Spleen (tissue), 11 donors: ENCODE measurements at regions not wholly inside any gene's neighbourhood (a gene's known extent, or its start where the extent isn't known, plus 50 kb on each side); places are given as distances from the start of the nearest gene placed in this dataset.

Experiments
- DNase-seq: peaks from one replicate; pipeline ENCODE4 v3.0.0-alpha.2; 2020
- H3K27ac ChIP-seq, 8 donors: fragments of 200-600 bp; sonication (generic) in 7 of 8; 1 replicate in 4 of 8; 2 replicates in 4 of 8; pipeline versions ENCODE4 v1.5.0 to v1.8.0; 2016 to 2021; ENCODE audit warnings: inconsistent platforms in 4 of 8, mild to moderate bottlenecking in 4 of 8, moderate library complexity in 1 of 8
- H3K27me3 ChIP-seq, 7 donors: fragments of 200-600 bp; sonication (generic) in 6 of 7; replicated peaks in 1 of 7; 1 replicate in 4 of 7; 2 replicates in 3 of 7; pipeline versions ENCODE4 v1.5.0 to v1.8.0; 2016 to 2021; ENCODE audit warnings: inconsistent platforms in 3 of 7, mild to moderate bottlenecking in 1 of 7
- H3K36me3 ChIP-seq, 6 donors: fragments of 200-600 bp; sonication (generic) in 5 of 6; 1 replicate in 4 of 6; 2 replicates in 2 of 6; pipeline versions ENCODE4 v1.5.0 to v1.8.0; 2016 to 2021; ENCODE audit warnings: inconsistent platforms in 2 of 6
- H3K4me1 ChIP-seq, 6 donors: fragments of 200-600 bp; sonication (generic) in 5 of 6; 1 replicate in 3 of 6; 2 replicates in 3 of 6; pipeline versions ENCODE4 v1.5.0 to v1.8.0; 2016 to 2021; ENCODE audit warnings: inconsistent platforms in 3 of 6
- H3K4me3 ChIP-seq, 8 donors: fragments of 200-600 bp; sonication (generic) in 7 of 8; 1 replicate in 4 of 8; 2 replicates in 4 of 8; pipeline versions ENCODE4 v1.5.0 to v1.8.0; 2016 to 2021; ENCODE audit warnings: inconsistent platforms in 4 of 8, mild to moderate bottlenecking in 4 of 8, moderate library complexity in 2 of 8
- H3K9me3 ChIP-seq, 8 donors: fragments of 200-600 bp; sonication (generic) in 7 of 8; 1 replicate in 4 of 8; 2 replicates in 4 of 8; pipeline versions ENCODE4 v1.5.0 to v1.8.0; 2016 to 2021; ENCODE audit warnings: inconsistent platforms in 4 of 8
- CTCF ChIP-seq, 11 experiments: fragments of 200-600 bp in 7 of 11; fragments of 450-650 bp in 4 of 11; sonication (generic) in 4 of 11; IDR thresholded peaks in 8 of 11; conservative IDR thresholded peaks in 3 of 11; 1 replicate in 7 of 11; 2 replicates in 4 of 11; pipeline versions ENCODE4 v1.4.0 to v1.8.0; 2016 to 2021; ENCODE audit warnings: antibody characterized with exemption in 11 of 11, inconsistent platforms in 4 of 11, mild to moderate bottlenecking in 1 of 11
- POLR2A ChIP-seq, 3 donors: fragments of 450-650 bp; IDR thresholded peaks; one replicate each; pipeline ENCODE4 v1.5.1; 2017; ENCODE audit warnings: antibody characterized with exemption in 3 of 3, mild to moderate bottlenecking in 1 of 3
- POLR2AphosphoS5 ChIP-seq, 3 donors: sonication (generic); formaldehyde crosslinking; IDR thresholded peaks; one replicate each; pipeline ENCODE4 v1.5.1; 2017; ENCODE audit warnings: antibody characterized with exemption in 3 of 3
- WGBS, 5 donors: extraction: QIAGEN DNeasy Blood & Tissue Kit in 3 of 5; methylation state at CpG; one replicate each; pipeline versions ENCODE4 v1.1.5 to v1.1.7; 2013 to 2018; 5-methylcytosine and 5-hydroxymethylcytosine counted together
- intact Hi-C: fragments of 100-400 bp; cut with DNase I; formaldehyde crosslinking; loops from one replicate; pipeline ENCODE4 v1.15.0; 2023; ENCODE audit warnings: low total_unique reads
- donor health status: healthy with polysubstance abuse.
- donor health status: DM: no; HTN: no; CAD: no; lungs with moderate emphysema.
- donor health status: DM: no; HTN: no; CAD: no.
- donor health status: Bipolar disorder and iron deficiency.
- donor health status: healthy.
- donor health status: DM: no; HTN: no; CAD: no.
- donor health status: DM: yes; HTN: yes; CAD: no.

GRCh38 chr6:142693441-142693840 lies 251.5 kb downstream of the HIVEP2 start:
- no peaks in the 10 kb centered on the region for H3K9me3 ChIP-seq
- DNase-seq: no peak
- WGBS, 5 donors: 80 to 92% (median 83%) methylated on average over 4 of the region's 4 CpGs
- TF ChIP-seq CTCF (IDR thresholded peaks at IDR 0.05 in 8 of 11, conservative IDR thresholded peaks at IDR 0.05 in 3 of 11) (no peak), POLR2AphosphoS5 (IDR thresholded peaks at IDR 0.05) (no peak), POLR2A (IDR thresholded peaks at IDR 0.05) (no peak)
- H3K36me3 ChIP-seq: no peaks in the 10 kb centered on the region
- H3K4me1 ChIP-seq: peaks cover 6 to 31% (median 9%) of the 10 kb centered on the region in 6 donors
- H3K4me3 ChIP-seq: no peak overlapping the region
- H3K27me3 ChIP-seq: no peaks in the 10 kb centered on the region
- intact Hi-C loops: loop anchor here (5.0 kb wide), 3 partner anchors 254 to 734 kb away; partner anchors contain the start of gene HIVEP2
- H3K27ac ChIP-seq: no peak overlapping the region

DNA sequence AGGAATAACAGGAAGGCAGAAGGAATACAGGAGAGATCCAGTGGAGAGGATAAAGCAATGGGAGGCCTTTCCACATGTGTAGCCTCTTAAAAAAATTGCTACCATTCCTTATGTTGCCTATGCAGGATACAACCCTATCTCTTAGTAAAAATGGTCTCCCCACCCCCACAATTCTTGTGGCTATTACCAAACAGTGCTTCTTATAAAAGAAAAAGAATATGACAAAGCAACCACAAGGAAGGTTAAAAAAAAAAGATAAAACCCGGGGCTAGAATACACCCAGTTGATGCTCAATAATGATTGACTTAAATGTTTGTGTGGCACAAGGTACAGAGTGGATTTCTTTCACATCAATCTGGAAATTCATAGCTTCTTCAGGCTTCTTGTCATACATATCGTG lies 250.9 kb downstream of the HIVEP2 start:
- WGBS, 5 donors: 57 to 75% (median 68%) methylated on average over 2 of the region's 2 CpGs
- intact Hi-C loops: loop anchor here (5.0 kb wide), 3 partner anchors 253 to 733 kb away; partner anchors contain the start of gene HIVEP2
- H3K27me3 ChIP-seq: no peaks in the 10 kb centered on the region
- H3K27ac ChIP-seq: no peak overlapping the region
- peaks cover 6 to 31% (median 9%) of the 10 kb centered on the region in 6 donors for H3K4me1 ChIP-seq
- no peak overlapping the region for H3K4me3 ChIP-seq
- no peak for DNase-seq
- H3K9me3 ChIP-seq: no peaks in the 10 kb centered on the region
- H3K36me3 ChIP-seq: no peaks in the 10 kb centered on the region
- TF ChIP-seq CTCF (IDR thresholded peaks at IDR 0.05 in 8 of 11, conservative IDR thresholded peaks at IDR 0.05 in 3 of 11) (no peak), POLR2AphosphoS5 (IDR thresholded peaks at IDR 0.05) (no peak), POLR2A (IDR thresholded peaks at IDR 0.05) (no peak)

- 54 to 76% (median 67%) methylated on average over 3 of the region's 3 CpGs for WGBS, 5 donors
- TF ChIP-seq POLR2AphosphoS5 (IDR thresholded peaks at IDR 0.05) (no peak), CTCF (IDR thresholded peaks at IDR 0.05 in 8 of 11, conservative IDR thresholded peaks at IDR 0.05 in 3 of 11) (no peak), POLR2A (IDR thresholded peaks at IDR 0.05) (no peak)
- Histone ChIP-seq H3K9me3 (no peaks in the 10 kb centered on the region), H3K36me3 (no peaks in the 10 kb centered on the region), H3K27ac (no peak overlapping the region), H3K4me1 (peaks cover 6 to 37% (median 12%) of the 10 kb centered on the region in 6 donors), H3K4me3 (no peak overlapping the region), H3K27me3 (no peaks in the 10 kb centered on the region)
- intact Hi-C loops: no loop called here
- DNase-seq: no peak
Measured at GRCh38 chr6:142695016-142695415, 250.0 kb downstream of the HIVEP2 start.

DNA sequence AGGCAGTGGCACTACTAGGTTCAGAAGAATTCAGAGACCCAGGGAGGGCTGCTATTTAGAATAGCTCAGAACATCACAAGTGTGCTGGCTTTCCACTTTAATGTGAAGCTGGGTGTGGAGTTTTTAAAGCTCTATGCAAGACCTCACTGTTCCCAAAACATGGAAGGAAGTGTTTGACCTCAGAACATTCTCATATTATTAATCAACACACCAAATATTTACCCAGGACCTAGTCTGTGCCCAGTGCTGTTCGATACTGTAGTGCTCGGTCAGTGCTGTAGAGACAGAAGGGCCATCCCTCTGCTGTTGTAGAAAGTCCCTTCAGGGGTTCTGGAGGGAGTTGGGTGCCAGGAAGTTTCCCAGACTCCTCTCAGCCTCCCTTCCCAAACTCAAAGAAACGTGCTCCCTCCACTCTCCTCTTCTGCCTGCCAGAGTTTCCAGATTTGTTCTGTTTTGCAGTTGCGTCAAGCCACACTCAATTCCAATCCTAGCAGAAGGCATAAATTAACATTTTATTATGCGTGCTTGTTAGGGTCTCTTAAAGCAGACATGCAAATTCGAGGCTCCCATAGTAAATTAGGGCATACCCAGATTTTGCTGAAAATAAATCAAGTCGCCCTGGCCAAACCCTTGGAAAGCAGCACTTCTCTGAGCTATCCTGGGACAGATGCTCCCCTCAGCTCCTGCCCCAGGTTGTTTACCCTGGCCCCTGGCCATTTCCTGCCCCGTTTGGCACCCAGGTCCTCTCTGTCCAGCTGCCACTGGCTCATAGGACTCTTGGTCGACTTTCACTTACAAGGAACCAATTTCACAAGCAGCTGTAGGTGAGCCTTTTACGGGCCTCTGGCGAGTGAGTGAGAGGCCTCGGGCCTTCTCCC lies 248.6 kb downstream of the HIVEP2 start:
- H3K27ac ChIP-seq: no peak overlapping the region
- H3K9me3 ChIP-seq: no peaks in the 10 kb centered on the region
- H3K36me3 ChIP-seq: no peaks in the 10 kb centered on the region
- no peaks in the 10 kb centered on the region for H3K27me3 ChIP-seq
- DNase-seq: no peak
- TF ChIP-seq POLR2A (IDR thresholded peaks at IDR 0.05): no peak
- no peak for TF ChIP-seq CTCF (IDR thresholded peaks at IDR 0.05 in 8 of 11, conservative IDR thresholded peaks at IDR 0.05 in 3 of 11)
- no peak for TF ChIP-seq POLR2AphosphoS5 (IDR thresholded peaks at IDR 0.05)
- H3K4me3 ChIP-seq: no peak overlapping the region
- H3K4me1 ChIP-seq: peaks cover 7 to 50% (median 17%) of the 10 kb centered on the region in 6 donors
- WGBS, 5 donors: 87 to 92% (median 87%) methylated on average over 12 of the region's 12 CpGs
- intact Hi-C loops: no loop called here
